GM04503 (cell line): ENCODE measurements at regions not wholly inside any gene's neighbourhood (a gene's known extent, or its start where the extent isn't known, plus 50 kb on each side); places are given as distances from the start of the nearest gene placed in this dataset.
"Not testable (repeated sequence)": the region's sequence is repeated elsewhere in the genome, so short reads cannot be mapped to it uniquely, and the experiment has no call there.

Source experiments
- DNase-seq: peaks from one replicate; pipeline ENCODE4 v3.0.0-alpha.2; 2012; ENCODE audit warnings: low read depth

- DNase-seq = not testable (repeated sequence)
Observed at GRCh38 chr5:12131020-12131419, 226.8 kb upstream of the CTNND2 start.

- no peak for DNase-seq
Observed at GRCh38 chr5:12125895-12126294, 221.6 kb upstream of the CTNND2 start.

- DNase-seq = no peak
Observed at GRCh38 chr5:12119657-12120056, 215.4 kb upstream of the CTNND2 start.

- DNase-seq = no peak
Observed at GRCh38 chr5:12114075-12114474, 209.8 kb upstream of the CTNND2 start.

DNA sequence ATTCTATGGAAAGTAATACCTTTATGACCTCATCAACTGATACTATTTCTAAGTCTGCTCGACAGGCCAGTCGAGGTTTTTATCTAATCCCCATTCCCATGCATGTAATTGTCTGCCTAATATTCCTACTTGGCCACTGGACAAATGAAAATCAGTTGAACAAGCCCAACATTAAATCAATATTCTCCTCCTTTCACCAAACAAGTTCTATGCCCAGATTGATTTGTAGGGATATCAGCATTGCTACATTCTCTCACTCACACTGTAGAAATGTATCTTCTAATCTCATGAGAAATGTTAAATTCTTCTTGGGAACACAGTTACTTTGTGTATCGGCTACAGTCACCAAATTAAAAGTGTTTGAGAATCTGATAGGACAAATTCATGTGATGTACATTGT, 208.8 kb upstream of the CTNND2 start:
- no peak for DNase-seq

DNA sequence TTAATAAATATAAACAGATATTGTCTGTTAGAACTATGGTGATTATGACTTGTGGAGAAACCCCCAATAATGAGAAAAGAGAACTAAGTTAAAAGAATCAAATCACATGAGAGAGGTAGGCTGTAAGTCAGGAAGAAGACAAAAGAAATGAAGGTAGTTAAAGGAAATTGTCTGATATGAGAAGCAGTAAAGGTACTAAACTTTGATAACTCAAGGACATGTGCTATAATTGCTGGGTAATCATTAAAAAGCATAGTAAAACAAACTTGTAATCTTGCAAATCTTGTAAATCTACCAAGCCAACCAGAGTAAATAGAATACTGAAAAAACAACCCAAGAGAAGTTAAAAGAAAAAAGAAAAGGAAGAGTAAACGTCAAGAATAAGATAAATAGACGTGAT, 207.0 kb upstream of the CTNND2 start:
- no peak for DNase-seq

GRCh38 chr5:12110629-12111028, 206.4 kb upstream of the CTNND2 start:
- no peak for DNase-seq

DNA sequence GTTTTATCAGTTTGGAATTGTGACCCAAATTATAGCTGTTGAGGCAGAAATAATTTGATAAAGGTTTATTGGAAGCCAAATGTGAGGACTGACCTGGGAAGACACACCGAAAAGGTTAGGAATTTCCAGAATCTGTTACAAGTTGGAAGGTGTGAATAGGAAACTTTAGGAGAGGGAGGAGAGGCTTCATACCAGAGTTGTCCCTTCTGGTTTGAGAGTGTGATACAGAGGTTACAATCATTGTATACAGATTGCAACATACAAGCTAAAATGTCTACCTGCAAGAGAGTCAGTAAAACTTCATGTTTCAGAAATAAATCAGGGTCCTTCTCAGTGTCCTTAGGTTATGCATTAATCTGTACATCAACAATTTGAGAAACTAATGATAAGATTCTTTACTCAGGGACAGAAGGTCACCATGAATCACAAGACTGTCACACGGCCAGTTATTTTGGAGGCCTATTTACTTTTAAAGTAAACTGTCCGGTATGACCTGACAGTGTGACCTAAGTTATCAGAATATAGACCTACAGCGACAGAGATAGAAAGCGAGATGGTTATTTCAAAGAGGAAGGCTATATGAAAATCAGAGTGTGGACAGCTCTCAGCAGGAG, 204.9 kb upstream of the CTNND2 start:
- DNase-seq = no peak

- no peak for DNase-seq
Observed at GRCh38 chr5:12102151-12102550, 197.9 kb upstream of the CTNND2 start.

GRCh38 chr5:12100542-12100941, 196.3 kb upstream of the CTNND2 start:
- no peak for DNase-seq

- no peak for DNase-seq
Observed at GRCh38 chr5:12099296-12099695, 195.1 kb upstream of the CTNND2 start.

DNA sequence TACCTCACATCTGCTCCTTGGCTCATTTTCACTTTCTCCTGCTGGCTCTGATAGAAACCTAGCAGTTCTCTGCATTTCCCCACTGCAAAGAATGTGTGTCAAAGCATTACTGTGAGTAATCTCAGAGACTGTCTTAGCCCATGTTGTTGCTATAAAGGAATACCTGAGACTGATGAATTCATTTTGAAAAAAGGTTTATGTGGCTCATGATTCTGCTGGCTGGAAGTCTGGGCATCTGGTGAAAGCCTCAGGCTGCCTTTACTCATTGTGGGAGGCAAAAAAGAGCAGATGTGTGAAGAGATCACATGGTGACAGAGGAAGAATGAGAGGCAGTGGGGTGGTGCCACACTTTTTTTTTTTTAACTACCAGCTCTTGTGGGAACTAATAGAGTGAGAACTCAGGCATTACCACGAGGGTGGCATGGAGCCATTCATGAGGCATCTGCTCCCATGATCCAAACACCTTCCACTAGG, 191.6 kb upstream of the CTNND2 start:
- no peak for DNase-seq

DNA sequence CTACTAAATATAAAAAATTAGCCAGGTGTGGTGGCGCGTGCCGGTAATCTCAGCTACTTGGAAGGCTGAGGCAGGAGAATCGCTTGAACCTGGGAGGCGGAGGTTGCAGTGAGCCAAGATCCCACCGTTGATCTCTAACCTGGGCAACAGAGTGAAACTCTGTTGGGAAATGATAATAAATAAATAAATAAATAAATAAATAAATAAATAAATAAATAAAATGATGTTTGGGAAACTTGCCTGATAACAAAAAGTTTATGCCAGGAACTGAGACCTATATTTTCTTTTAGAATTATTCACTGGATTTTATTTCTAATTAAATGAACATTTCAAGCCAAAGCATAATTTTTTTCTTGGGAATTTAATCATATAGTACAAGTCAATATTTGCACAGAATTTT, 189.3 kb upstream of the CTNND2 start:
- DNase-seq = no peak

DNA sequence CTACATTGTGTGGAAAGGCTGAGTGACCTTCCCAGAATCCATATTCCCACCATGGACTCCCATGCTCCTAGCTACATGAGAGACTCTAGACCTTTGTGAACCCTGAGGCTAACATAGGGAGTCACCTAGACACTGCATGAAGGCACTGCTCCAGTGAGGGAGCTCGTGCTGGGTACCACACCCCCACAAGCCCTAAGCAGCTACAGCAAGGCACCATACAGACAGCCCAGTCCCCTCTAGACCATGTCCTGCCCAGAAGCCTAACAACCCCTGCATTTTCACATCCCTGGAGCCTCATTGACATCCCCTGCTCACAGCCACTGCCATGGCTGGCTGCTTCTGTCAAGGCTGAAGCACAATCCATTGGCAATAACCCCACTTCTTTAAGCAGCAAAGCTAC, 176.5 kb upstream of the CTNND2 start:
- no peak for DNase-seq

- not testable (repeated sequence) for DNase-seq
Observed at GRCh38 chr5:12078286-12078685, 174.0 kb upstream of the CTNND2 start.

GRCh38 chr5:12073426-12073825, 169.2 kb upstream of the CTNND2 start:
- no peak for DNase-seq

DNA sequence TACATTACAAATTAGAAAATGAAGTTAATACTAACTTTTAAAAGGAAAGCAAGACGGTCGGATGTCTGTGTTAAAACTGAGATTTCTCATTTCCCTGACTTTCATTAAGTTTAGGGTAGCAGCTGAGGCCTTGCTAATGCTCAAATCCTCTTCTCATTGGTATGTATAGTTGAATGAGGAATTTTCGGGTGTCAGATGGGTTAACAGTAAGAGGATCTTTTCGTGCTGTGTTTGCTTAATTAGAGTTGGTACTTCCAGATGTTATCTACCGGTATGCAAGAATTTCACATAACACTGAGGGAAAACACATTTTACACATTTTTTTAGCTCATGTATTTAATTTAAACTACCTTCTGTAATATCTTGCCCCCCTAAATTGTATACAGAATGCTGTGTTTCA, 168.2 kb upstream of the CTNND2 start:
- no peak for DNase-seq

DNA sequence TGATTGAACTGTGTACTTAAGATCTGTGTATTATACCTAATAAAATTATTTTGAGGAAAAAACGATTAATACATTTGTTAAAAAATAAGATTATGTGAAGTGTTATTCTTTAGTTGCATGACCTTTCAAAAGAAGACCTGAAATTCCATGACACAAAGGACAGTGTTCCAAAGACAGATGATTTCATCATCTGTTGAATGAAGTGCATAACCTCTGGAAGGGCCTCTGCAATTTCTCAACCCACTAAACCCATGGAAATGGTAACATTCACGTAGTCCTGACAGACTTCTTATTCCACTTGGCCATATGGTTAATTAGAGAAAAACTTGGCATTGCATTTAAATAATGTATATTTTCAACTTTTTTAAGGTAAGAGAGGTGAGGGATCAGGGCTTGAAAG, 167.2 kb upstream of the CTNND2 start:
- no peak for DNase-seq

DNA sequence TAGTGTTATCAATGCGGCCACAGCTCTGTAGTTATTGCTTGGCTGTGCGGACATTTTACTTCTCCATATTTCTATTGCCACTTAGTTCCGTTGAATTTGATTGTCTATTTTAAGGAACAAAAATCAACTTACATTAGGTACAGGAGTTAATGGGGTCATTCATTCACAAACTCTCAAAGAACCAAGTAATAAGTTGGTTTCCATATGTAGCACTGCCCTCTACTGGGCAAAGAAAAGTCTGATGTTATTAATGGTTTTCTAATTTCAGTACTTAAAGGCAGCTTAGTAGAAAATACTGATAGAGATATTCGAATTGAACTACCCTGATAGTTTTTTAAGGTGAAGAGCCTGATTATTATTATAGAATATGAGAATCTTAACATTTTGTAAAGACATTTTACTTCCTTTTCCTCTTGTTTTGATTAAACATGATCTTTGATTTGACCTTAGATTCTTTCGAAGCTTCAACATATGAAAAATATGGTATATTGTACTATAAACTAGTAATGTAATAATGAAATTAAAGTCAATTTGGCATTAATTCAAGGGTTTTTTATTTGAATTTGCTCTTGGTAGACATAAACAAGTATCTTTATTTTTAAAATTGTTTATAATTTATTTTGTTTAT, 119.5 kb upstream of the CTNND2 start:
- DNase-seq = peak; percentile 4

DNA sequence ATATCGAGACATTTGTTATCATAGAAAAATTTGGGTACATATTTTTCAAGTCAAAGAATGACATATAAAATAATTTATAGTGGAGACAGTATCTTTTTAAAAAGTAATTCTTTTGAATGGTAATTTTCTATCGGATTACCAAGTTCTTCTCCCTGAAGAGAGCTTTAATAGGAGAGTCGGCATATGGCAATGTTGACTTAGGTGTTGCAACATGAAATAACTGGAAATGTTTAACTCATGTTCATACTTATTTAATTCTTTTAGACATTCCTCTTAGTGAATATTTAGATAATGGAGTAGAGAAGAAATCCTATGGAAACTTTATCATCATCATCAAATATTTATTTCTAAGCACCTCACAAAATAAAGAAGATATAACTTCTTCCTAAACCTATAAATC, 118.2 kb upstream of the CTNND2 start:
- no peak for DNase-seq

DNA sequence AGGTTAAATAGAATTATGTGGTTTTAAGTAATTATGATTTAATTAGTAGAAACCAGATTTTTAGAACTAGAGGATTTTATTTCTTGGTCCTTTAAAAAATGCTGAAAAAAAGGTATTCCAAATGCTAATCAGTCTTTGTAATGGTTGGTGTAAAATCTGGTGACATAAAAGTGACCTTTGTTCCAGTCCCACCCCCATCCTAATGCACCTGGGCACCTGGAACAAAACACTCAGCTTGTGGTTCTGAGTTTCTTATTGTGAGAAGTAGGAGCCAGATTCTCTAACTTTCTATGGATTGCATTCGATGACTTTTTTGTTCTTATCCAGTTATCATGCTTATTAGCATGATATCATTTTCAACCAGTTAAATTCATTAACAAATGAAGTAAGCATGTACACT, 115.1 kb upstream of the CTNND2 start:
- no peak for DNase-seq

GRCh38 chr5:12017007-12017406, 112.8 kb upstream of the CTNND2 start:
- no peak for DNase-seq

- DNase-seq = no peak
Observed at GRCh38 chr5:12016159-12016746, 112.0 kb upstream of the CTNND2 start.

DNA sequence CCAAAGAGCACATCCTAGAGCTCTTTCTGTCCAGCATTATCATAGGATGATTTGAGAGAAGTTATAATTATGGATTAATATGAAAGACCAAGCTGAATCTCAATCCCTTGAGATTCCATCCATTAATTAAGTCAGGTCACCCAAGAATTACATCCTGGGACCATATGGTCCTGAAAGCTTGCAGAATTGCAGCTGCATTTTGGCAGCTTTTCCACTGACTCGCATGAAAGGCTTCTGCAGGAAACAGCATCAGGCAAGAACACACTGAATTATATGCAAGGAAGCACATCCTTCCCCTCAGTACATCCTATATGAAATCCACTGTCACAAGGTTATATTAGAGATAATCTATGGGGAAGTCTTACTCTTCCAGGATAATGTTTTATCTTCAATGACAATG, 109.1 kb upstream of the CTNND2 start:
- DNase-seq = no peak
